ENCODE measurements at regions not wholly inside any gene's neighbourhood (a gene's known extent, or its start where the extent isn't known, plus 50 kb on each side); places are given as distances from the start of the nearest gene placed in this dataset.
"Not testable (repeated sequence)": the region's sequence is repeated elsewhere in the genome, so short reads cannot be mapped to it uniquely, and the experiment has no call there.

GRCh38 chr3:177457204-177457603 lies 259.9 kb upstream of the TBL1XR1 start:
- DNase-seq (ENCODE audit: low spot score): not testable (repeated sequence)

GRCh38 chr3:177459401-177459800 lies 262.1 kb upstream of the TBL1XR1 start:
- DNase-seq (ENCODE audit: low spot score): no peak

GRCh38 chr3:177460047-177460446 lies 262.8 kb upstream of the TBL1XR1 start:
- DNase-seq (ENCODE audit: low spot score): no peak

- DNase-seq (ENCODE audit: low spot score): no peak
These were observed 264.5 kb upstream of the TBL1XR1 start for GRCh38 chr3:177461765-177462164.

GRCh38 chr3:177463341-177463740 lies 266.1 kb upstream of the TBL1XR1 start:
- not testable (repeated sequence) for DNase-seq (ENCODE audit: low spot score)

GRCh38 chr3:177463863-177464262 lies 266.6 kb upstream of the TBL1XR1 start:
- no peak for DNase-seq (ENCODE audit: low spot score)

GRCh38 chr3:177464392-177465256 lies 267.3 kb upstream of the TBL1XR1 start:
- DNase-seq (ENCODE audit: low spot score): no peak

GRCh38 chr3:177465257-177465642 lies 268.0 kb upstream of the TBL1XR1 start:
- DNase-seq (ENCODE audit: low spot score): no peak

GRCh38 chr3:177466074-177466473 lies 268.8 kb upstream of the TBL1XR1 start:
- no peak for DNase-seq (ENCODE audit: low spot score)

- DNase-seq (ENCODE audit: low spot score): not testable (repeated sequence)
These were observed 269.3 kb upstream of the TBL1XR1 start for GRCh38 chr3:177466622-177467021.

- no peak for DNase-seq (ENCODE audit: low spot score)
These were observed 270.1 kb upstream of the TBL1XR1 start for GRCh38 chr3:177467247-177467985.

GRCh38 chr3:177468331-177468730 lies 271.0 kb upstream of the TBL1XR1 start:
- DNase-seq (ENCODE audit: low spot score): no peak

- no peak for DNase-seq (ENCODE audit: low spot score)
These were observed 271.5 kb upstream of the TBL1XR1 start for GRCh38 chr3:177468816-177469215.

GRCh38 chr3:177469216-177469615 lies 271.9 kb upstream of the TBL1XR1 start:
- no peak for DNase-seq (ENCODE audit: low spot score)

- DNase-seq (ENCODE audit: low spot score): no peak
These were observed 273.1 kb upstream of the TBL1XR1 start for GRCh38 chr3:177470197-177470941.

- no peak for DNase-seq (ENCODE audit: low spot score)
These were observed 274.6 kb upstream of the TBL1XR1 start for GRCh38 chr3:177471733-177472480.

- DNase-seq (ENCODE audit: low spot score): no peak
These were observed 275.9 kb upstream of the TBL1XR1 start for GRCh38 chr3:177473184-177473583.

GRCh38 chr3:177473903-177474302 lies 276.6 kb upstream of the TBL1XR1 start:
- no peak for DNase-seq (ENCODE audit: low spot score)

GRCh38 chr3:177474652-177475355 lies 277.5 kb upstream of the TBL1XR1 start:
- DNase-seq (ENCODE audit: low spot score): no peak

- DNase-seq (ENCODE audit: low spot score): no peak
These were observed 278.0 kb upstream of the TBL1XR1 start for GRCh38 chr3:177475356-177475665.

GRCh38 chr3:177476495-177476894 lies 279.2 kb upstream of the TBL1XR1 start:
- DNase-seq (ENCODE audit: low spot score): no peak

All from HuH-7.5 (cell line).